IgD-negative memory B cell (primary cell): ENCODE measurements at regions not wholly inside any gene's neighbourhood (a gene's known extent, or its start where the extent isn't known, plus 50 kb on each side); places are given as distances from the start of the nearest gene placed in this dataset.

Experiments used
- H3K27ac Mint-ChIP-seq, 3 donors: one replicate each; pipeline ENCODE4 v1.8.0; 2020 to 2022; ENCODE audit warnings: mild to moderate bottlenecking in 3 of 3, mixed read lengths in 3 of 3, moderate library complexity in 1 of 3
- H3K27me3 Mint-ChIP-seq: one replicate; pipeline ENCODE4 v1.8.0; 2021; ENCODE audit warnings: mixed read lengths
- H3K36me3 Mint-ChIP-seq: one replicate; pipeline ENCODE4 v1.8.0; 2020; ENCODE audit warnings: mild to moderate bottlenecking, mixed read lengths
- H3K4me1 Mint-ChIP-seq, 3 donors: one replicate each; pipeline ENCODE4 v1.8.0; 2020 to 2022; ENCODE audit warnings: mixed read lengths in 3 of 3, mild to moderate bottlenecking in 1 of 3
- H3K4me3 Mint-ChIP-seq, 4 donors: one replicate each; pipeline ENCODE4 v1.8.0; 2020 to 2022; ENCODE audit warnings: mild to moderate bottlenecking in 4 of 4, mixed read lengths in 4 of 4, moderate library complexity in 3 of 4
- H3K9me3 Mint-ChIP-seq, 3 donors: one replicate each; pipeline ENCODE4 v1.8.0; 2020 to 2021; ENCODE audit warnings: mixed read lengths in 3 of 3, mild to moderate bottlenecking in 1 of 3

GRCh38 chr20:21609221-21609620 is 95.4 kb upstream of the NKX2-2 start:
- Mint-ChIP-seq H3K4me3 (no peak overlapping the region), H3K27me3 (peaks cover 1% of the 10 kb centered on the region), H3K36me3 (peaks cover 2% of the 10 kb centered on the region), H3K4me1 (no peaks in the 10 kb centered on the region), H3K27ac (no peak overlapping the region), H3K9me3 (peaks cover 4 to 11% (median 10%) of the 10 kb centered on the region in 3 donors)

GRCh38 chr20:21608777-21609176 is 94.9 kb upstream of the NKX2-2 start:
- H3K27me3 Mint-ChIP-seq, result peaks cover 1% of the 10 kb centered on the region
- H3K36me3 Mint-ChIP-seq, result peaks cover 2% of the 10 kb centered on the region
- H3K27ac Mint-ChIP-seq, result no peak overlapping the region
- H3K4me3 Mint-ChIP-seq, result no peak overlapping the region
- H3K9me3 Mint-ChIP-seq, result peaks cover 4 to 11% (median 10%) of the 10 kb centered on the region in 3 donors
- H3K4me1 Mint-ChIP-seq, result no peaks in the 10 kb centered on the region

- no peaks in the 10 kb centered on the region for H3K27me3 Mint-ChIP-seq
- no peak overlapping the region for H3K27ac Mint-ChIP-seq
- no peaks in the 10 kb centered on the region for H3K4me1 Mint-ChIP-seq
- no peak overlapping the region for H3K4me3 Mint-ChIP-seq
- H3K9me3 Mint-ChIP-seq, result peaks cover 4 to 11% (median 10%) of the 10 kb centered on the region in 3 donors
- H3K36me3 Mint-ChIP-seq, result peaks cover 2% of the 10 kb centered on the region
These were observed 94.3 kb upstream of the NKX2-2 start for GRCh38 chr20:21607971-21608725.

GRCh38 chr20:21601799-21602198 is 87.9 kb upstream of the NKX2-2 start:
- Mint-ChIP-seq H3K4me1 (no peaks in the 10 kb centered on the region), H3K27ac (no peak overlapping the region), H3K9me3 (peaks cover 10 to 17% (median 11%) of the 10 kb centered on the region in 3 donors), H3K4me3 (no peak overlapping the region), H3K36me3 (no peaks in the 10 kb centered on the region), H3K27me3 (peaks cover 1% of the 10 kb centered on the region)

GRCh38 chr20:21586682-21587081 is 72.8 kb upstream of the NKX2-2 start:
- no peak overlapping the region for H3K27ac Mint-ChIP-seq
- H3K27me3 Mint-ChIP-seq, result peaks cover 6% of the 10 kb centered on the region
- H3K9me3 Mint-ChIP-seq, result peaks cover 0 to 6% (median 0%) of the 10 kb centered on the region in 3 donors
- no peaks in the 10 kb centered on the region for H3K36me3 Mint-ChIP-seq
- H3K4me3 Mint-ChIP-seq, result no peak overlapping the region
- H3K4me1 Mint-ChIP-seq, result no peaks in the 10 kb centered on the region

GRCh38 chr20:21583486-21584168 is 69.8 kb upstream of the NKX2-2 start:
- peaks cover 0 to 6% (median 0%) of the 10 kb centered on the region in 3 donors for H3K9me3 Mint-ChIP-seq
- peaks cover 6% of the 10 kb centered on the region for H3K27me3 Mint-ChIP-seq
- no peaks in the 10 kb centered on the region for H3K4me1 Mint-ChIP-seq
- peak overlapping the region in 1 of 3 donors; percentile 22 for H3K27ac Mint-ChIP-seq
- no peaks in the 10 kb centered on the region for H3K36me3 Mint-ChIP-seq
- no peak overlapping the region for H3K4me3 Mint-ChIP-seq

- Mint-ChIP-seq H3K27me3 (peaks cover 5% of the 10 kb centered on the region), H3K9me3 (peaks cover 0 to 4% (median 0%) of the 10 kb centered on the region in 3 donors), H3K36me3 (no peaks in the 10 kb centered on the region), H3K27ac (no peak overlapping the region), H3K4me3 (no peak overlapping the region), H3K4me1 (no peaks in the 10 kb centered on the region)
These were observed 63.7 kb upstream of the NKX2-2 start for GRCh38 chr20:21577551-21577950.

GRCh38 chr20:21575981-21576740 is 62.3 kb upstream of the NKX2-2 start:
- Mint-ChIP-seq H3K36me3 (no peaks in the 10 kb centered on the region), H3K4me3 (no peak overlapping the region), H3K4me1 (no peaks in the 10 kb centered on the region), H3K27ac (no peak overlapping the region), H3K27me3 (peaks cover 3% of the 10 kb centered on the region), H3K9me3 (no peaks in the 10 kb centered on the region)

GRCh38 chr20:21575167-21575566 is 61.3 kb upstream of the NKX2-2 start:
- H3K27me3 Mint-ChIP-seq, result peaks cover 3% of the 10 kb centered on the region
- no peaks in the 10 kb centered on the region for H3K9me3 Mint-ChIP-seq
- no peaks in the 10 kb centered on the region for H3K36me3 Mint-ChIP-seq
- H3K4me3 Mint-ChIP-seq, result no peak overlapping the region
- no peaks in the 10 kb centered on the region for H3K4me1 Mint-ChIP-seq
- H3K27ac Mint-ChIP-seq, result no peak overlapping the region

GRCh38 chr20:21574443-21574842 is 60.6 kb upstream of the NKX2-2 start:
- H3K27ac Mint-ChIP-seq, result no peak overlapping the region
- H3K27me3 Mint-ChIP-seq, result peaks cover 3% of the 10 kb centered on the region
- H3K36me3 Mint-ChIP-seq, result no peaks in the 10 kb centered on the region
- no peaks in the 10 kb centered on the region for H3K9me3 Mint-ChIP-seq
- no peak overlapping the region for H3K4me3 Mint-ChIP-seq
- no peaks in the 10 kb centered on the region for H3K4me1 Mint-ChIP-seq

- H3K27me3 Mint-ChIP-seq, result peaks cover 3% of the 10 kb centered on the region
- H3K4me3 Mint-ChIP-seq, result no peak overlapping the region
These were observed 59.4 kb upstream of the NKX2-2 start for GRCh38 chr20:21573259-21573658.

GRCh38 chr20:21571841-21572690 is 58.2 kb upstream of the NKX2-2 start:
- Mint-ChIP-seq H3K9me3 (no peaks in the 10 kb centered on the region), H3K4me3 (no peak overlapping the region), H3K4me1 (no peaks in the 10 kb centered on the region), H3K27ac (no peak overlapping the region), H3K27me3 (peaks cover 3% of the 10 kb centered on the region), H3K36me3 (no peaks in the 10 kb centered on the region)

More at GRCh38 chr20:21573259-21573658, 59.4 kb upstream of the NKX2-2 start:
- no peaks in the 10 kb centered on the region for H3K4me1 Mint-ChIP-seq
- no peak overlapping the region for H3K27ac Mint-ChIP-seq
- H3K9me3 Mint-ChIP-seq, result no peaks in the 10 kb centered on the region
- no peaks in the 10 kb centered on the region for H3K36me3 Mint-ChIP-seq

GRCh38 chr20:21570285-21570992 is 56.6 kb upstream of the NKX2-2 start:
- H3K36me3 Mint-ChIP-seq, result no peaks in the 10 kb centered on the region
- no peaks in the 10 kb centered on the region for H3K9me3 Mint-ChIP-seq
- no peaks in the 10 kb centered on the region for H3K4me1 Mint-ChIP-seq
- H3K27ac Mint-ChIP-seq, result no peak overlapping the region
- peaks cover 3% of the 10 kb centered on the region for H3K27me3 Mint-ChIP-seq
- H3K4me3 Mint-ChIP-seq, result no peak overlapping the region

GRCh38 chr20:21569586-21569985 is 55.7 kb upstream of the NKX2-2 start:
- H3K4me3 Mint-ChIP-seq, result no peak overlapping the region
- H3K27me3 Mint-ChIP-seq, result peaks cover 3% of the 10 kb centered on the region
- H3K4me1 Mint-ChIP-seq, result no peaks in the 10 kb centered on the region
- no peak overlapping the region for H3K27ac Mint-ChIP-seq
- H3K9me3 Mint-ChIP-seq, result no peaks in the 10 kb centered on the region
- no peaks in the 10 kb centered on the region for H3K36me3 Mint-ChIP-seq
